Bronchial epithelial cell (primary cell): ENCODE measurements at regions not wholly inside any gene's neighbourhood (a gene's known extent, or its start where the extent isn't known, plus 50 kb on each side); places are given as distances from the start of the nearest gene placed in this dataset.
A peak's percentile ranks its signal among the peaks of the same experiment; 100 is the strongest.

Experiments used
- DNase-seq: peaks from one replicate; pipeline ENCODE4 v3.0.0-alpha.2; 2010; ENCODE audit warnings: low read depth
- FAIRE-seq: peaks from 2 replicates; lab custom pipeline; 2011; peaks lifted over from hg19 to GRCh38; lab: Jason Lieb, UNC
- H3K27me3 ChIP-seq: 2 replicates; pipeline ENCODE4 v1.5.1; 2011; ENCODE audit warnings: low read length; ENCODE audit not compliant: control insufficient read depth, insufficient read depth
- H3K36me3 ChIP-seq: 2 replicates; pipeline ENCODE4 v1.5.1; 2011; ENCODE audit warnings: low read length; ENCODE audit not compliant: control insufficient read depth, insufficient read depth
- H3K4me3 ChIP-seq: 2 replicates; pipeline ENCODE4 v1.5.1; 2011; ENCODE audit warnings: mild to moderate bottlenecking, low read depth, low read length, control low read depth
- CTCF ChIP-seq: IDR thresholded peaks from 2 replicates; pipeline ENCODE4 v1.5.1; 2011; ENCODE audit warnings: mild to moderate bottlenecking, moderate library complexity, low read length, control low read depth, inconsistent platforms; ENCODE audit not compliant: insufficient read depth, severe bottlenecking

GRCh38 chr16:75793641-75794040 is 67.4 kb upstream of the CPHXL start:
- DNase-seq (no peak), FAIRE-seq (no peak)
- no peaks in the 10 kb centered on the region for H3K27me3 ChIP-seq
- no peak for TF ChIP-seq CTCF
- no peaks in the 10 kb centered on the region for H3K36me3 ChIP-seq
- no peak overlapping the region for H3K4me3 ChIP-seq

GRCh38 chr16:75794426-75794825 is 68.1 kb upstream of the CPHXL start:
- H3K36me3 ChIP-seq, result no peaks in the 10 kb centered on the region
- DNase-seq (no peak), FAIRE-seq (no peak)
- TF ChIP-seq CTCF, result no peak
- H3K27me3 ChIP-seq, result no peaks in the 10 kb centered on the region
- no peak overlapping the region for H3K4me3 ChIP-seq

- Histone ChIP-seq H3K36me3 (no peaks in the 10 kb centered on the region), H3K4me3 (no peak overlapping the region), H3K27me3 (no peaks in the 10 kb centered on the region)
- TF ChIP-seq CTCF, result no peak
- no peak for FAIRE-seq
- no peak for DNase-seq
These were observed 72.4 kb upstream of the CPHXL start for GRCh38 chr16:75798714-75799113.

- no peak for FAIRE-seq
- H3K27me3 ChIP-seq, result no peaks in the 10 kb centered on the region
- no peak for TF ChIP-seq CTCF
- DNase-seq, result peak; percentile 7
- H3K36me3 ChIP-seq, result no peaks in the 10 kb centered on the region
- H3K4me3 ChIP-seq, result no peak overlapping the region
These were observed 75.0 kb upstream of the CPHXL start for GRCh38 chr16:75801307-75801706.

GRCh38 chr16:75803753-75804152 is 77.5 kb upstream of the CPHXL start:
- DNase-seq (no peak), FAIRE-seq (no peak)
- Histone ChIP-seq H3K4me3 (no peak overlapping the region), H3K36me3 (no peaks in the 10 kb centered on the region), H3K27me3 (no peaks in the 10 kb centered on the region)
- no peak for TF ChIP-seq CTCF

DNA sequence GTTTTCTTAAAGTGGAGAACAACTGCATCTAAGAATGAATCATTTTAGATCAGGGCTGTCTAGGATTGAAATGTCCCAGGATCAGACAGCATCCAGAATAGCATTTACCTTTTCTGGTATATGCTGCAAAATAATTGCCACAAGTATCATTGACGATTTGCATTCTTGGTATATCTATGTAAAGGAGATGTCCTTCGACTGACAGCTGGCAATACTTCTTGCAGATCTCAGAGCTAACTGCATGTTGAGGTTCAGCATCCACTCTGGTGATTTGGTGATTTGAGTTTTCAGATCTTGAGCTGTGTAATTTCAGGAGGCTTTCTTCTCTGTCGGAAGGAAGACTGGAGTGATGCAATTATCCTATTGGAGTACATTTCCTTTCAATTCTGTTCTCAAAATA is 78.1 kb upstream of the CPHXL start:
- Histone ChIP-seq H3K36me3 (no peaks in the 10 kb centered on the region), H3K27me3 (no peaks in the 10 kb centered on the region), H3K4me3 (no peak overlapping the region)
- FAIRE-seq, result no peak
- no peak for TF ChIP-seq CTCF
- DNase-seq, result no peak
